ENCODE measurements at regions not wholly inside any gene's neighbourhood (a gene's known extent, or its start where the extent isn't known, plus 50 kb on each side); places are given as distances from the start of the nearest gene placed in this dataset.
"Not testable (repeated sequence)": the region's sequence is repeated elsewhere in the genome, so short reads cannot be mapped to it uniquely, and the experiment has no call there.

DNA sequence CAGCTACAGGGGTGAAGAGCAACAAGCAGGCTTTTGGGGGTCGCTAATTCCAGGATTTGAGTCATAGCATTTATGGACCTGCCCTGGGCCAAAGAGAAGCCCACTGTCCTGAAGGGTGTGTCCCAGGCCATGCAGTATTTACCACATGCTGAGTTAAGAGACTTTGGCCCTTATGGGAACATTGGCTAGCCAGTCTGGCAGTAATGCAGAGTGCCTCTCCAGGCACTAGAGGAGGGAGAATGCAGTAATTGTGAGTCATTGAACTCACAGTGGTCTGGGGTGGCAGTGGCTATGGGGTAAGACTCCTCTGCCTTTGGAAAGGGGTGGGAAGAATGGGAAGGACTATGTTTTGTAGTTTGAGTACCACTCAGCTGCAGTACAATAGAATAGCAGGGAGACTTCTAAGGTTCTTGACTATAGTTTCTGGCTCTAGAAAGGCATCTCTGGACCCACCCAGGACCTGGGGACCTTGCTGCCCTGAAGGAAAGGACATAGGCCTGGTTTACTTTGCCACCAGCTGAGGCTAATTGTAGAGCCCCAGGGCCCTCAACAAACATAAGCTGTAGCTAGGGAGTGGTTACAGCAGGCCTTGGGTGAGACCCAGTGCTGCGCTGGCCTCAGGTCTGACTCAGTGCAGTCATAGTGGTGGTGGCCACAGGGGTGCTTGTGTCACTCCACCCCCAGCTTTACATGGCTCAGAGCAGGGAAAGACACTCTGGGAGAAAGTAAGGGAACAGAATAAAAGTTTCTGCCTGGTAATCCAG, 520.9 kb downstream of the HTR1B start:
- no peak for FAIRE-seq

DNA sequence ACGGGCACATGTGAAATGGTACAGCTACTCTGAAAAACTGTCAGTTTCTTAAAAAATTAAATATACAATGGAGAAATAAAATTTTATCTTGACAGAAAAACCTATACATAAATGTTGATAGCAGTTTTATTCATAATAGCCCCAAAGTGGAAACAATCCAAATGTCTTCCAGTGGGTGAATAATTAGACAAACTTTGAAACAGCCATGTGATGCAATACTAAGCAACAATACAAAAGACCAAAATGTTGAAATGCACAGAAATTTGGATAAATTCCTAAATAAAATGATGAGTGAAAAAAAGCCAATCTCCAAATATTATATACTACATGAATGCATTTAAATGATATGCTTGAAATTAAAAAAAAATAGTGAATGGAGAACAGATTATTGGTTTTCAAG, 523.1 kb downstream of the HTR1B start:
- no peak for FAIRE-seq

DNA sequence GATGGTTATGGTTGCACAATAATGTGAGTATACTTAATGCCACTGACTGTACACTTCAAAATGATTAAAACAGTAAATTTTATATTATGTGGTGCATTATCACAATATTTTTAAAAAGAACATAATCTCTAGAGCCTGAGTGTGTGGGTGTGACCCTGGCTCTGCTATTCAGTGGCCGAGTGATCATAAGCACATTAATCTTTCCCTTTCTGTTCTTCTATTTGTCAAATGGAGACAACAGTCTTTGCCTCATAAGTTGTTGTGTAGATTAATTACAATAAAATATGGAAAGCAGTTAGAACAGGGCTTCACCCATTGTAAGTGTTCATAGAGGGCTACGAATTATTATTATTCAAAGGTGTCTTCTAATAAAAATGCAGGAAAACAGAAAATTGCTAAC, 548.6 kb downstream of the HTR1B start:
- no peak for FAIRE-seq

DNA sequence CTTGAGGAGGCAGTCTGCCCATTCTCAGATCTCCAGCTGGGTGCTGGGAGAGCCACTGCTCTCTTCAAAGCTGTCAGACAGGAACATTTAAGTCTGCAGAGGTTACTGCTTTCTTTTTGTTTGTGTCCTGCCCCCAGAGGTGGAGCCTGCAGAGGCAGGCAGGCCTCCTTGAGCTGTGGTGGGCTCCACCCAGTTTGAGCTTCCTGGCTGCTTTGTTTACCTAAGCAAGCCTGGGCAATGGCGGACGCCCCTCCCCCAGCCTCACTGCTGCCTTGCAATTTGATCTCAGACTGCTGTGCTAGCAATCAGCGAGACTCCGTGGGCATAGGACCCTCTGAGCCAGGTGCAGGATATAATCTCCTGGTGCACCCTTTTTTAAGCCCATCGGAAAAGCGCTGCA, 557.8 kb downstream of the HTR1B start:
- not testable (repeated sequence) for FAIRE-seq

DNA sequence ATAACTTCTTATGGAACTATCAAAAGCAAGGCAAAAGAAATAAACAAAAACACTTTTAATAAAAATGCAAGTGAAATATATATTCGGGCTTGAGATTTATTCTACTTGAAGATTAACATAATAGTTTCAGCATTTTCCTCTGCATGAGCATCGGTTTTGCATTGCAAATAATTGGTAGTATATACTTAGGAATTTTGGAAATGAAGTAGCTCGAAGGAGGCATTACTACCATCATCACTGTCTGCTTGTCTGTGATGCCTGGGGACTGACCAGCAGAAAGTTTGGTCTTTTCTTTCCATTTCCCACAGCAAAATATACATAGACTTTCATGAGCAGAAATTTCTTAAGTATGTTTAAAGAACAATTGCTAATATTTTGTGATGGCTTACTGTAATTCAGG, 570.7 kb downstream of the HTR1B start:
- FAIRE-seq: no peak

DNA sequence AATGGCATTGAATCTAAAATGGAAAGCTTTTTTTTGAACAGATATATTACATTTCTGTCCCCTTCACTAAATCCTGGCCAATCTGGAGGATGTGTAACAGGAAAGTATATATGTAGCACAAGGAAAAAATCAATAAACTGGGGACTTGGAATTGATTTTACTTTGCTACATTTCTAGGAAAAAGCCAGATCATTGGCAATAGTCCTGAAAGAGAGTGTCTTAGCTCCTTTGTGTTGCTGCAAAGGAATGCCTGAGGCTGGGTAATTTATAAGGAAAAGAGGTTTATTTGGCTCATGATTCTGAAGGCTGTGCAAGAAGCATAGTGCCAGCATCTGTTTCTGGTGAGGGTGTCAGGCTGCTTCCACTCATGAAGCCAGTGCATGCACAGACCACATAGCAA, 574.9 kb downstream of the HTR1B start:
- no peak for FAIRE-seq

DNA sequence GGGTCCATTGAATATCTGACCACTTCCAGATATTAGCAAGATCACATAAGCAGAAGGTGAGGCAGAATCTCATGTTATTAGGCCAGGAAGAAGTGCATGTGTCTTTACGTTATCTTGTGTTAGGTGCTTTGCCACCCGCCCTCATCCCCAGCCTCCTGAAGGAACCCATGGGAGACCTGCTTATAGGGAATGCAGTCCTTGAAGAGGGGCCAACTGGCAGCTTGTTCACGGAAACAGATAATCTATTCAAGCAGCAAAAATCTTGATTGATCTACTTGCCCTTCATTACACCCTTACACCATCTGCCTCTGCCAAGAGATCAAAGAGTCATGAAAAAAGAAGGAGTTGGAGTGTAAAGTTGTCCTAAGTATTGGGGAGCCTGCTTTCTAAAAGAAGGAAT, 576.4 kb downstream of the HTR1B start:
- no peak for FAIRE-seq

DNA sequence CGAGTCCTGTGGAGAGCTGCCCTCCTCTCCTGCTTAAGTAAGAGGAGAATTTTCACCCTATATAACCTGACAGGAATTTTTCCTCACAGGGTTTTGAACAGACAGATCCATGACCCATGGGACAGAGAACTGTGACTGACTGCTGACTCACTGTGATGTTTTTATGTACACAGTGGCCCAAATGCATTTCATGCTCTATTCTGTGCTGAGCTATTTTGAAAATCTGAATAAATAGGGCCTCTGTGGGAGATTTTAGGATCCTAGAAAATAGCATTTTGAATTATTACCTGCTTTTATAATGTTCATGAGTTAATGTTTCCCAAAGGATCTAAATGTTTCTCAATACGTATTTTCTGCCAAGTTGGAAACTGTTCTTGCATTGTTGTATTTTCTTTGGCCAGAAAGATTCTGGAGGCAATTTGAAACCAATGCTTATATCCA, 577.4 kb downstream of the HTR1B start:
- no peak for FAIRE-seq

DNA sequence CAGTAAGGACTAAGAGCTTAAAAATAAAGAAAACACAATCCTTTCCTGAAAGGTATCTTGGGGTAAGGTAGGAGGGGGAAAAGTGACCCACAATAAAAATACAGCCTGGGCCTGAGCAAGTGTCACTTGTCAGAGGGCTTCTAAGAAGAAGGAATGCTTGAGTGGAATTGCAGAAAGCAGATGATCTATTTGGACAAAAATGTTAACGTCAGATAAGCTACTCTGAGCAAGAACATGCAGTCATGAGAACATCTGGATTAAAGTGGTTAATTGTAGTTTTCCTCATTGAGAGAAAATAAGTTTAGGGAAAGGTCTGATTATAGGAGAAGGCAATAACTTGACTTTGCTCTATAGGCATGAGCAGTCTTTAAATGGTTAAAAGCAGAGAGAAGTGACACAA, 581.9 kb downstream of the HTR1B start:
- FAIRE-seq: no peak

DNA sequence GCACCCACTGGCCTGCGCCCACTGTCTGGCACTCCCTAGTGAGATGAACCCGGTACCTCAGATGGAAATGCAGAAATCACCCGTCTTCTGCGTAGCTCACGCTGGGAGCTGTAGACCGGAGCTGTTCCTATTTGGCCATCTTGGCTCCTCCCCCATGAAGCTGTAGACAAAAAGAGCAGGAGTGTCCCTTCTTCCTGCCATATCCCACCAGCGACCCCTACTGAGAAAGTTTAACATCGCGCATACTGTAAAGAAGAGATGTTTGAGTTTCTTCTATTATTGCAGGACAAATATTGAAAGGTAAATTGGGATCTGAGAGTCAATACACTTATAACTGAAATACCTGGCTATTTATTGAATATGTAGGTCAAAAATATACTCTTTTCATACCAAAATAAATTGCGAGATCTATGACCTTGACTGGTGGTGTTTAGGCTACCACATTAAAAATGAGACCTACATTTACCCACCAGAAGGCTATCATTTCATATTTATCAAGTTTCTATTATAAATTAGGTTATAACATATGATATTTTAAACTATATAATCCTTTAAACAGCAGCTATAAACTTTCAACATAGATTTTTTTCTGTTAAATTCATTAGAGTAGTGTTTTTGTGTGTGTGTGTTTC, 586.3 kb downstream of the HTR1B start:
- no peak for FAIRE-seq

DNA sequence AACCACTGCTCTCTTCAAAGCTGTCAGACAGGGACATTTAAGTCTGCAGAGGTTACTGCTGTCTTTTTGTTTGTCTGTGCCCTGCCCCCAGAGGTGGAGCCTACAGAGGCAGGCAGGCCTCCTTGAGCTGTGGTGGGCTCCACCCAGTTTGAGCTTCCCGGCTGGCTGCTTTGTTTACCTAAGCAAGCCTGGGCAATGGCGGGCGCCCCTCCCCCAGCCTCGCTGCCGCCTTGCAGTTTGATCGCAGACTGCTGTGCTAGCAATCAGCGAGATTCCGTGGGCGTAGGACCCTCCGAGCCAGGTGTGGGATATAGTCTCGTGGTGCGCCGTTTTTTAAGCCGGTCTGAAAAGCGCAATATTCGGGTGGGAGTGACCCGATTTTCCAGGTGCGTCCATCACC, 586.9 kb downstream of the HTR1B start:
- FAIRE-seq: not testable (repeated sequence)

DNA sequence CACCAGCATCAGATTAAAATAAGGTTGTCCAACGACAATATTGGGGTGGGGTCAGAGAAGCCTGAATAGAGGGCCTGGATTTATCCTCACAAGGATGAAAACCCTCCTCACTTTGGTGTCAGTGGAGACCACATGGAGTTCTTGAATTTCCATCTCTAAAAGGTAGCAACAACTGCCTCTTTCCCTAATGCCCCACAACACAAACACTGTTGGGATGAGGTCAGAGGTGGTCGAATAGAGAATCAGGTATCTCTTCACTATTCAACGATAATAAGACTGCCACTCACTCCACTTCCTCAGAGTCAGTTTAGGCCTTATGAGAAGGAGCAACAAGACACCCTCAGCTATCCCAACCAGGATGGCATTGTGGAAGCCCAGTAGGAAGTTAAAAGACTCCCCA, 596.1 kb downstream of the HTR1B start:
- no peak for FAIRE-seq

DNA sequence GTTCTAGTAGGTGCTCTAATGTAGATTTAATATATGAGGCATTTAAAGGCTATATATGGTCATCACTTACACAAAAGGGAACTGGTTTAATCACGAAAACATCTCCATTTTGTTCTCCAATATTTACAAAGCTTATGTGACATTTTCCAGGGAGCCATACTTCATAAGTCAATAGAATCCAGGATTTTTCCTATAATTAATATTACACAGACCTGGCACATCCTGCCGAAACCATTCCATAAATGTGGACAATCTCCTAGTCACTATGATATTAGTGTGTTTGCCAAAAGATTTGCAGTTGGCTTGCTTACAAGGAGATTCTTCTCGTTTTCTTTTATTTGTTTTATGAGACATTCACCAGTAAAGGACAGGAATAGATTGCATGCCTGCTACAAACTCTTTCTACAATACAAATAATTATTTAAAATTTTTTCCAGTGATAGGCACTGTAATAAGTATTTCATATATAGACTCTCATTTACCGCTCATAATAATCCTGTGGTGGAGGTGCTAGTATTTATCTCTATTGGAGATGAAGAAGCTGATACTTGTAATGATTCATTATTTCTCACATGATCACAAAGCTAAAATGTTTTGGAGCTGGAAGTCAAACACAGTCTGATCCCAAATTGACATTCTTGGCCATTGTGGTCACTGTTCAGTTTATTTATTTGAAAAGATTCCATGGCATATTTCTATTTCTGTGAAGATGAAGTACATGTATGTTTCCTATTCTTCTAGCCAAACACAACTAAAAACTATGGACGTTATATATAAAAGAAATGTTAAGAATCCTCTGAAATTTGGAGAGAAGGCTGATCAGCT, 597.0 kb downstream of the HTR1B start:
- no peak for FAIRE-seq

DNA sequence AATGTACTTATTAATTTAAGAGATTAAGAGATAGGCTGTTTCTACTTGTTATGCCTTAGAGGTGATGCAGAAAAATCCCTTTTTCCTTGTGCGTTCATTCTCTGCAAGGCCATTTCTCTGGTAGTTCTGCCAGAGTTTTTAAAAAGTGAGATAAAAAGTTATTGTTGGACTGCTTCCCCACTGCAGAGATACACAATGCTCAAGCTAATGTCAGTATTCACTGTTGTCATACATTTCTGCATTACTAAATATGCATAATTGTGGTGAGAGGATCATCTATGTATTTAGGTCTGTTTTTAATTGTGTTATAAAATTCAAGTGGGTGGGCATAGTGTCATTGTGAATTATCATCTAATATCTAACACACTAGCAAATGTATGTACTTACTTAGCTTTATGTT, 600.4 kb downstream of the HTR1B start:
- FAIRE-seq: no peak

DNA sequence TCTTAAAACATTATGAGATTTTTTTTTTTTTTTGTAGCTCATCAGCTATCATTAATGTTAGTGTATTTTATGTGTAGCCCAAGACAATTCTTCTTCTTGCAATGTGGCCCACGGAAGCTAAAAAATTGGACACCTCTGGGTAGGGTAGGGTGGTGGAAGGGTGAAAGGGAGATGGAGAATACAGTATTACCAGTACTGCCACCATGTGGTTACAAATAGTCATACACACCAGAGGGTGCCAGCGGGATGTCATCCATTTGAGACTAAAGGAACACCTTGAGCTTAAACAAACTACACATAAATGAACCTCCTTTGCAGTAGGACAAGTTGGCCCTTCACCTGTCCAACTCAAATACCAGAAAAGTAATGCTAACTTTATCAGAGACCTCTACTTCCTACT, 601.9 kb downstream of the HTR1B start:
- no peak for FAIRE-seq

DNA sequence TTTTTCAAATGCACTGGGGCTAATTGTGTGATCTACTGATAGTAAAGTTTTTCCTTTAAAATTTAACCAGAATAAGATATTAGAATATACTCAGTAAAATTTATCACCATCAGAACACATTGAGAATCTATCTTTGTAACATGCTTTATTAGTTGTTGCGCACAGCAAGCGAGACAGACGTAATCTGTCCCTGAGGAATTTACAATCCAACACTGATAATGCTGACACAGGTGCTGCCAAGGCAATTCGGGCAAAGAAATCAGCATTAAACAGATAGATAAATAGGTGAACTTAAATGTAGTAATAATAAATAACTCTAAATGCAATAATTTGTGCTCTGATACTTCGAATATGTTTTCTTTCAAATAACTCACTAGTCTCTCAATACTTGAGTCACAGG, 607.2 kb downstream of the HTR1B start:
- no peak for FAIRE-seq

DNA sequence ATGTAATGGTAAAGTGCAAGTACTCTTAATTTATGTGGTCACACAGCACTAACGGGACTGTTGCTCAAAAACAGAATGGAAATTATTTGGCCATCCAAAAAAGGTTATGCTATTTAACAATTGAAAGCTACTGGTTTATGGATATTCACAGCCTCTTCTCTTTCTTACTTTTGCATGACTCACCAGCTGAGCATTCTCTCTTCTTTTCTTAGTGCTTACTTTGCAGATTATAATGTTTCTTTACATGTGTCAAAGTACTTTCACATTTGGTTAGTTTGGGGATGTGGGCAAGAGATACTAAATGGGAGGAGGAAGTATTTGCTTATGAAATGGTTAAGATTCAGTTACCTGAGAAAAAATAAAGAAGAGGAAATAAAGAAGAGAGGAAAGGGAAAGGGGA, 610.5 kb downstream of the HTR1B start:
- no peak for FAIRE-seq

DNA sequence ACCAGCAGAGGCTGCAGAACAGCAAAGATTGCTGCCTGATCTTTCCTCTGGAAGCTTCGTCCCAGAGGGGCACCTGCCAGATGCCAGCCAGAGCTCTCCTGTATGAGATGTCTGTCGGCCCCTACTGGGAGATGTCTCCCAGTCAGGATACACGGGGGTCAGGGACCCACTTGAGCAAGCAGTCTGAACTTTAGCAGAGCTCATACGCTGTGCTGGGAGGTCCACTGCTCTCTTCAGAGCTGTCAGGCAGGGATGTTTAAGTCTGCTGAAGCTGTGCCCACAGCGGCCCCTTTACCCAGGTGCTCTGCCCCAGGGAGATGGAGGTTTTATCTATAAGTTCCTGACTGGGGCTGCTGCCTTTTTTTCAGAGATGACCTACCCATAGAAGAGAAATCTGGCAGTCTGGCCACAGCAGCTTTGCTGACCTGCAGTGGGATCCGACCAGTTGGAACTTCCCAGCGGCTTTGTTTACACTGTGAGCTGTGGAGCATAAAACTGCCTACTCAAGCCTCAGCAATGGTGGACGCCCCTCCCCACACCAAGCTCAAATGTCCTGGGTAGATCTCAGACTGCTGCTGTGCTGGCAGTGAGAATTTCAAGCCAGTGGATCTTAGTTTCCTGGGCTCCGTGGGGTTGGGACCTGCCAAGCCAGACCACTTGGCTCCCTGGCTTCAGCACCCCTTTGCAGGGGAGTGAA, 613.9 kb downstream of the HTR1B start:
- not testable (repeated sequence) for FAIRE-seq

DNA sequence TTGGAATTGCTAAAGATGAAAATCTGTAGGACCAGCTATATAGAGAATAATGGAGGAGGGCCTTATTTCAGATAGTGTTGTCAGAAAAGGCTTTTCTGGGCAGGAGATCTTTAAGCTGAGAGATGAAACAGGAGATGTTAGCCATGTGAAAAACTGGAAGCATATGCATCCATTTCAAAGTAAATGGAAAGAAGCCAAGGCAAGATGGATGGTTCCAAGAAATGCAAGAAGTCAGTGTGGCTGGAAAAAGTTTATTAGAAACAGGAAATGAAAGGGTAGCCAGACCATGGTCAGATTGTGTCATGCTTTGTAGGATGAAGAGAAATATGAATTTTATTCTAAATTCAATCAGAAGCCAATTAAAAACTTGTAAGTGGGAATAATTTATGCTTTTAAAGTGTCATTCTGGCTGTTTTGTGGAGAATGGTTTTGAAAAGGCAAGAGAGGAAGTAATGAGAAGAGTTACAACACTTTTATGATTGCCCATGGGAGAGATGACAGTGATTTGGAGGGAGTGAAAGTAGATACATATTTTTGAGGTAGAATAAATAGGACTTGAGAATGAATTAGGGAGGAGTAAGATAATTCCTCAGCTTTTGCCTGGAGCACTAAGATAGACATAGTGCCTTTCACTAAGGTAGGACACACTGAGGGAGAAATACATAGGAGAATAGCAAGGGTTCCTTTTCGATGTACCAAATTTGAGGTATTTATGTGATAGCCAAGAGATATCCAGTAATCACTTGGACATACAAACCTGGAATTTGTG, 620.1 kb downstream of the HTR1B start:
- FAIRE-seq: no peak

DNA sequence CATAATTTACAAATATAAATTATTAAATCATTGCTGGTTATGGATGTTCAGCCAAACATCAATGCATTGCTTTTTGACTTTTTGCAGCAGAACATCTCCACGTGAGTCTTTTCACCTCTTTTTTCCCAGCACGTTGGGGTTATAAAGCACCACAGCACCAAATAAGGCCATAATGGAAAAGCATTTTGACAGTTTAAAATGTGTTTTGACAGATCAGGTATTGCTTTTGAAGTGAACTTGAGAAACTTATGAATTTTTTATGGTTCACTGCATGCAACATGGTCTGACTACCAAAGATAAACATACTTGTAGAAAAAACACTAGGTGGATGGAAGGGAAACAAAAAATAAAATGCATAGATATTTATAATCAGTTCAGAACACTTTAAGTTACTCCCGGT, 622.4 kb downstream of the HTR1B start:
- no peak for FAIRE-seq

DNA sequence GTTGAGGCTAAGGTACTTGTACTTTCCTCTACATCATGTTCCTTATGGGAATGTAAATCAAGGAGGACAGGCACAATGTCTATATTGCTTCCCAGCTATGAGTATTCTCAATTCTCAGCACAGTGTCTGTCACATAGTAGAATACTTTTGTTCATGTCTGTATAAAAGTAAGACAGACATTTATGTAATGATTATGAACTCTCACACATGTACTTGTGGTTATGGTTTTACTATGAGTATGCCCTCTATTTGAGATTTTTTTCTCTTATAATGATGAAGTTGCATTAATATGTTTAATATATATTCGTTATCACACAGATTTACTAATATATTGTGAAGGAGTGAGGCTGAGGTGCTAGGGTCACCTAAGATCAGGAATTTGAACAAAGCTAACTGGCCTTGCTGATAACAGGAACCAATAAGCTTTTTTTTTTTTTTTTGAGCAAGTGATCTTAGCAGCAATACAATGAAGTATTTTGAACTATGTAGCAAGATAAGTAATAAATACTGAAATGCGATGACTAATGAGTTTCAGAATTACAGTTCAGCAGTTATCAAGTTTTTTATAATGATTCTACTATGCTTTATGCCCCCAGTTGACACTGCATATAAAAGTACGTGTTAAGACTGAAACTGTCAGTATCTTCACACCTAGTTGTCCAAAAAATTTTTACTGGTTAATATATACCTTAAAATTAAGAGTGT, 623.1 kb downstream of the HTR1B start:
- no peak for FAIRE-seq

DNA sequence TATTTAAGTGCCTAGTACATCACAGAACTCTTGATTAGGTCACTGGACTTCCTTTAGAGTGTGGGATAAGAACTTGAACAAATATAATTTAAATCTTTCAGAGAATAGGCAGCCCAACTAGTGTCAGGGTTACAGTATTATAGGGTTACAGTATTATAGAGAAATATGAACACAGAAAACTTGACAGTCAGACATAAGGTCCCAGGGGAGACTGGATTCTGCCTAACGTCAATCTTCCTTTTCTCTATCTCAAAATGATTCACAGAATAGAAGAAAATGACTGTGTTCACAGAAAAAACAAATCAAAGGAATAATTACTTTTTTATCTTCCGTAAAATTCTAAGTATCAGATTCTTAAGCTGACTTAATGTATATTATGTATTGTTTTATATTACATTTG, 623.8 kb downstream of the HTR1B start:
- FAIRE-seq: no peak
